IPS-18a (cell line): ENCODE measurements at regions not wholly inside any gene's neighbourhood (a gene's known extent, or its start where the extent isn't known, plus 50 kb on each side); places are given as distances from the start of the nearest gene placed in this dataset.
"Not testable (repeated sequence)": the region's sequence is repeated elsewhere in the genome, so short reads cannot be mapped to it uniquely, and the experiment has no call there.

Experiments
- H3K27ac ChIP-seq: one replicate; pipeline ENCODE4 v1.5.1; 2013; ENCODE audit warnings: low read length
- H3K27me3 ChIP-seq: one replicate; pipeline ENCODE4 v1.6.1; 2013; ENCODE audit warnings: mild to moderate bottlenecking, low read length; ENCODE audit not compliant: control insufficient read depth, insufficient read depth
- H3K36me3 ChIP-seq: one replicate; pipeline ENCODE4 v1.6.1; 2013; ENCODE audit warnings: low read depth, low read length; ENCODE audit not compliant: control insufficient read depth
- H3K4me1 ChIP-seq: one replicate; pipeline ENCODE4 v1.6.1; 2013; ENCODE audit warnings: low read depth, low read length; ENCODE audit not compliant: control insufficient read depth
- H3K4me3 ChIP-seq: one replicate; pipeline ENCODE4 v1.5.1; 2013; ENCODE audit warnings: low read length
- H3K9ac ChIP-seq: one replicate; pipeline ENCODE4 v1.6.1; 2013; ENCODE audit warnings: mild to moderate bottlenecking, low read length, moderate library complexity
- H3K9me3 ChIP-seq: one replicate; pipeline ENCODE4 v1.6.1; 2013; ENCODE audit warnings: low read depth, low read length; ENCODE audit not compliant: control insufficient read depth

- H3K9ac ChIP-seq: no peak overlapping the region
- no peaks in the 10 kb centered on the region for H3K27me3 ChIP-seq
- peaks cover 3% of the 10 kb centered on the region for H3K4me1 ChIP-seq
- no peaks in the 10 kb centered on the region for H3K9me3 ChIP-seq
- H3K4me3 ChIP-seq: no peak overlapping the region
- H3K27ac ChIP-seq: no peak overlapping the region
- no peaks in the 10 kb centered on the region for H3K36me3 ChIP-seq
Measured at GRCh38 chr7:43044511-43044910, 67.9 kb upstream of the HECW1 start.

DNA sequence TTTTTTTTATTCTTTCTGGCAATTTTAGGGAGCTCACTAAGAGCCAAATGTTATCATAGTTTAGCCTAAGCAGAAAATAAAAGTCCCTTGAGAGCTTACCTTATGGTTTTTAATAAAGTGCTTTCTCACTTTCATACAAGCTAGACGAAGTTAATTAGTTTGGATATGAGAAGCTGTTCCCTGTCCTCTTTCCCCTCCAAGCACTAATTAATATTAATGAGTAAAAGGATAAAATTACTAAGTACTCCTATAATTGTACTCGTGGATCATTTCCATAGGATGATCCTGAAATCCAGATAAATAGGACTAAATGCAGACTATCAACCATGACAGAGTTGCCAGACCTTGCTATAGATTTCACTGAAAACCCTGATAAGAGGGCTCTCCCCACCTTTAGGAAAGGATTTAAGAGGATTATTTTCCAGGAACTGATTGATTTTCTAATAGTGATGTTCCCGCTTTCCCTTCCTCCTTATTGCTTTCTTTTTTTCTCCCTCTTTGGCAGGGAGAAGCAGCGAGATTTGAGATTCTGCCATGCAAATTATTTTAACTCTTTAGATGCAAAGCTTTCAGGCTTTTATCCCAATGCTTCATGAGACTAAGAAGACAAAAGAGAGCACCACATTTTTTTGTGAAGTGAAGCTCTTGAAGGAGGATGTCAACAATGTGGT is 58.3 kb upstream of the HECW1 start:
- peaks cover 13% of the 10 kb centered on the region for H3K4me1 ChIP-seq
- H3K27ac ChIP-seq: no peak overlapping the region
- H3K9ac ChIP-seq: no peak overlapping the region
- H3K36me3 ChIP-seq: no peaks in the 10 kb centered on the region
- no peaks in the 10 kb centered on the region for H3K9me3 ChIP-seq
- no peaks in the 10 kb centered on the region for H3K27me3 ChIP-seq
- H3K4me3 ChIP-seq: no peak overlapping the region

GRCh38 chr7:43057141-43057540 is 55.3 kb upstream of the HECW1 start:
- H3K9me3 ChIP-seq: no peaks in the 10 kb centered on the region
- H3K27ac ChIP-seq: no peak overlapping the region
- no peaks in the 10 kb centered on the region for H3K36me3 ChIP-seq
- H3K27me3 ChIP-seq: no peaks in the 10 kb centered on the region
- H3K9ac ChIP-seq: no peak overlapping the region
- peaks cover 13% of the 10 kb centered on the region for H3K4me1 ChIP-seq
- H3K4me3 ChIP-seq: no peak overlapping the region

DNA sequence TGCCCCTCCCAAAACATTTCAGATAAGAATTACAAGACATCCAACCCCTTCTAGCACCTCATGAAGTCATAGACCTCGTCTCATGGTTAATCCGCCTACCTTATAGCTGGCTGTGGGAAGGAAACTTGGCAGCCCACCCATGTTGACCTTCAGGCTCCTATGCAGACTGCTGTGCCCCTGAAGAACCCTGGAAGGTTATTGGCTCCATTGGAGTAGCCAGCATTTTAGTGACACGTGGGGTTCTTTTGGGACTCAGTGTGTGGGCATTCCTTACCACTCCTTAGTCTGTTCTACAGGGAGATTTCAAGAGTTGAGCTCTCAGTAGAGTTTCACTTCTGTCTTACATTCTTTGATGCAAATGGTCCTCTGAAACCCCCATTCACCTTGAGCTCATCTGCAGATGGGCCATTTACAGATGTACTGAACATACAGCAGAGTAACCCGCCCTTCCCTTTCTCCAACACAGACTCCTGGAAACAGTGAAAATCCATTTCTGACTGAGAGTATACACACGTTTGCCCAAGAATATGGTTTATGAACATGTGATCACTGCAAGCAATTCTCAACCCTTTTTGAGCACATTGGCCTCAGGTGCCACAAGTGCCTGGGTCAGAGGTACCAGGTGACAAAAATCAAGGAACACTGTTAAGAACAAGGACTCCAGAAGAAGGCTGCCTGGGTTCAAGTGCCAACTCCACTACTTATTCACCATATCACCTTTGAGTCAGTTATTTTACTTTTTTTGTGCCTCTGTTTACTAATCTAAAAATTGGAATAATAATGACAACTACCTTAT is 54.0 kb upstream of the HECW1 start:
- H3K9ac ChIP-seq: no peak overlapping the region
- H3K4me3 ChIP-seq: no peak overlapping the region
- H3K9me3 ChIP-seq: no peaks in the 10 kb centered on the region
- H3K4me1 ChIP-seq: peaks cover 13% of the 10 kb centered on the region
- H3K36me3 ChIP-seq: no peaks in the 10 kb centered on the region
- H3K27me3 ChIP-seq: no peaks in the 10 kb centered on the region
- no peak overlapping the region for H3K27ac ChIP-seq

- Histone ChIP-seq H3K9ac (peak overlapping the region; percentile 22), H3K4me1 (peaks cover 12% of the 10 kb centered on the region)
- not testable (repeated sequence) for H3K27me3 ChIP-seq, H3K4me3 ChIP-seq, H3K9me3 ChIP-seq, H3K36me3 ChIP-seq, H3K27ac ChIP-seq
Measured at GRCh38 chr7:43059067-43059600, 53.3 kb upstream of the HECW1 start.
